ENCODE measurements at regions not wholly inside any gene's neighbourhood (a gene's known extent, or its start where the extent isn't known, plus 50 kb on each side); places are given as distances from the start of the nearest gene placed in this dataset.
"Not testable (repeated sequence)": the region's sequence is repeated elsewhere in the genome, so short reads cannot be mapped to it uniquely, and the experiment has no call there.

DNA sequence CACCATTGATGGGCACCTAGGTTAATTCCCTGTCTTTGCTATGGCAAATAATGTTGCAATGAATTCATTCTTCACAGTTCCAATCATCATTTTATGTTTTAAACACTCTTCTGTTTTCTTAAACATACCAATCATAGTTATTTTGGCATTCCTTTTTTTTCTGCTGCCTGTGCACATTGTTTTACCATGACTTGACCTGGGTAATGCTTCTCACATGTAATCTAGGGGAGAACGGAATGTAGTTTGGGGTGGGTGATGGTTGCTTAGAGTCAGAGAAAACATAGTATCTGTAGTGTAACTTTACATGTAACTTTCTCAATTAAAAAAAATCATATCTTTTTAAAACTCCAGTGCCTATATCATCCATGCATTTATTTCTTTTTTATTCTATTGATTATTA is 1945.3 kb upstream of the RAG2 start:
- no peak for DNase-seq

- no peak for DNase-seq
Measured at GRCh38 chr11:38538866-38539680, 1941.0 kb upstream of the RAG2 start.

- no peak for DNase-seq
Measured at GRCh38 chr11:38530226-38530625, 1932.2 kb upstream of the RAG2 start.

DNA sequence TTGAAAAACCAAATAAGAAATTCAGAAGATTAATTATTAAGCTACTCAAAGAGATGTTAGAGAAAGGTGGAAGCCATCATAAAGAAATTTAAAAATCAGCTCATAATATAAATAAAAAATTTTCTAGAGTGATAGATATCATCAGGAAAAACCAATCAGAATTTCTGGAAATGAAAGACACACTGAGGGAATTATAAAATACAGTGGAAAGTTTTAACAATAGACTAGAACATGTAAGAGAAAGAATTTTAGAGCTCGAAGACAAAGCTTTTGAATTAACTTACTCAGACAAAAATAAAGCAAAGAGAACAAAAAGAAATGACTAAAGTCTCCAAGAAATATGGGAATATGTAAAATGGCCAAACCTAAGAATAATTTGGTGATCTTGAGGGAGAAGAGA is 1926.9 kb upstream of the RAG2 start:
- no peak for DNase-seq

- DNase-seq = no peak
Measured at GRCh38 chr11:38517991-38518390, 1920.0 kb upstream of the RAG2 start.

DNA sequence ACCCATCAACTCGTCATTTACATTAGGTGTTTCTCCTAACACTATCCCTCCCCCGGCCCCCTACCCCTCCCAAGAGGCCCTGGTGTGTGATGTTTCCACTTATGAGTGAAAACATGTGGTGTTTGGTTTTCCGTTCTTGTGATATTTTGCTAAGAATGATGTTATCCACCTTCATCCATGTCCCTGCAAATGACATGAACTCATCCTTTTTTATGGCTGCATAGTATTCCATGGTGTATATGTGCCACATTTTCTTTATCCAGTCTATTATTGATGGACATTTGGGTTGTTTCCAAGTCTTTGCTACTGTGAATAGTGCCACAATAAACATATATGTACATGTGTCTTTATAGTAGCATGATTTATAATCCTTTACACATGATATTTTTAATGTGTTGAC is 1914.8 kb upstream of the RAG2 start:
- not testable (repeated sequence) for DNase-seq

GRCh38 chr11:38510041-38510440 is 1912.0 kb upstream of the RAG2 start:
- no peak for DNase-seq

DNA sequence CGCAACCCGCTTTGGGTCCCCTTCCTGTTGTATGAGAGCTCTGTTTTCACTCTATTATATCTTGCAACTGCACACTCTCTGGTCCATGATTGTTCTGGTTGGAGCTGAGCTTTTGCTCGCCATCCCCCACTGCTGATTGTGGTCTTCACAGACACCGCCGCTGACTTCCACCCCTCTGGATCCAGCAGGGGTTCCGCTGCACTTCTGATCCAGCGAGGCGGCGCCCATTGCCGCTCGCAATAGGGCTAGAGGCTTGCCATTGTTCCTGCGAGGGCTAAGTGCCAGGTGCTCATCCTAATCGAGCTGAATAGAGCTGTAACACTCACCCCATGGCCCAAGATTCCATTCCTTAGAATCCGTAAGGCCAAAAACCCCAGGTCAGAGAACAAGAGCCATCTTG is 1905.8 kb upstream of the RAG2 start:
- DNase-seq = no peak

DNA sequence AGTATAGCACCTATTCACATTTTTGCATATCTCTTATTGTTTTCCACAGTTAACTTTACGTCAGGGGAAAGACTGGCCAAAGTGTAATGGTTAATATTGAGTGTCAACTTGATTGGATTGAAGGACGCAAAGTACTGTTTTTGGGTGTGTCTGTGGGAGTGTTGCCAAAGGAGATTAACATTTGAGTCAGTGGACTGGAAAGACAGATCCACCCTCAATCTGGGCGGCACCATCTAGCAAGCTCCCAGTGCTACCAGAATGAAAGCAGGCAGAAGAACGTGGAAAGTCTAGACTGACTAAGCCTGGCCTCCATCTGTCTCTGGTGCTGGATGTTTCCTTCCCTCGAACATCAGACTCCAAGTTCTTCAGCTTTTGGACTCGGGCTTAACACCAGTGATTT is 1900.7 kb upstream of the RAG2 start:
- DNase-seq = no peak

DNA sequence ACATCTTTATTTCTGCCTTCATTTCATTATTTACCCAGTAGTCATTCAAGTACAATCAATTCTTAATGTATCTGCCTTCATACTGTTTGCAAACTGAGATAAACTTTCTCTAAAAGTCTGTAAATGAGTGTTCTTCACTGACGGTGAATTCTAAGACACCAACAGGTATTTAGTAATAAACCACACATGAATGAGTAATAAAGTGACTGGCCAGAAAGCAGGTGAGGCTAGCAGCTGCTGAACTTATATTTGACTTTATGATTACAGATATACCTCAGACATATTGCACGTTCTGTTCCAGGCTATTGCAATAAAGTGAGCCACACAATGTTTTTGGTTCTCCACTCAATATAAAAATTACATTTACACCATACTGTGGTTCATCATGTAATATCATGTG is 1894.0 kb upstream of the RAG2 start:
- DNase-seq = no peak

- DNase-seq = no peak
Measured at GRCh38 chr11:38481391-38481790, 1883.4 kb upstream of the RAG2 start.

DNA sequence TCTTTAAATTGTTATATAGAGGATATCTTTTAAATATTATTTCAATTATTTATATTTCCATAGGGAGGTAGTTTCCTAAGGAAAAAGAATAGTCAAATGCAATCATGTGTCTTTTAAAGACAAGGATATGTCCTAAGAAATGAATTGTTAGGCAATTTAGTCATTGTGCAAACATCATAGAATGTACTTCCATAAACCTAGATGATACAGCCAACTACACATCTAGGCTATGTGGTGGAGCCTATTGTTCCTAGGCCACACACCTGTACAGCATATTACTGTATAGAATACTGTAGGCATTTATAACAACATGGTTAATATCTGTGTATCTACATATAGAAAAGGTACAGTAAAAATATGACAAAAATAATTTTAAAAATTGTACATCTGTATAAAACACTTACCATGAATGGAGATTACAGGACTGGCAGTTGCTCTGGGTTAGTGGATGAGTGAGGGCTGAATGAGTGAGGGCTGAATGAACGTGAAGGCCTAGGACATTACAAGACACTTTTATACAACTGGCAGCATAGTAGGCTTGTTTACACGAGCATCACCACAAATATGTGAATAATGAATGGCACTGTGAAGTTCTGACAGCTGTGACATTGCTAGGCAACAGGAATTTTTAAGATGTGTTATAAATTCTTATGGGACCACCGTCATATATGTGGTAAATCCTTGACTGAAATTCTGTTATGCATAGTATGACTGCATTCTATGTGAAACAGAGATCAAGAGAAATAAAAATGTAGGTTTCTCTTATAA is 1879.0 kb upstream of the RAG2 start:
- no peak for DNase-seq

DNA sequence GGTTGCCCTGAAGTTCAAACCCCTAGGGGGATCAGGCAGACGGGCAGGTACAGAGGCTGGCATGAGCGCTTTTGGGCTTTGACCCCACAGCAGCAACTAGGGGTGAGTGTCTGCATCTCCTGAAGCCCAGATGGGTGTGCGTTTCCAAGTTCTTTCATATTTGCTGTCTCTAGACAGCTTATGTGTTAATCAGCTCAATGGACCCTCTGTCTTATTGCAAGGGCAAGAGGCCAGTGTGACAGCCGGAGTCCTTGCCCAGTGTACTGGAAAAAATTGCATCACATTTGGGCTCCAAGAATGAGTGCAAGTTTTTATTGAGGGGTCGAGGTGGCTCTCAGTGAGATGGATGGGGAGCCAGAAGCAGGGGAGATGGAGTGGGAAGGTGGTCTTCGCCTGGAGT is 1863.7 kb upstream of the RAG2 start:
- no peak for DNase-seq

GRCh38 chr11:38460896-38461295 is 1862.9 kb upstream of the RAG2 start:
- DNase-seq = peak; percentile 65

DNA sequence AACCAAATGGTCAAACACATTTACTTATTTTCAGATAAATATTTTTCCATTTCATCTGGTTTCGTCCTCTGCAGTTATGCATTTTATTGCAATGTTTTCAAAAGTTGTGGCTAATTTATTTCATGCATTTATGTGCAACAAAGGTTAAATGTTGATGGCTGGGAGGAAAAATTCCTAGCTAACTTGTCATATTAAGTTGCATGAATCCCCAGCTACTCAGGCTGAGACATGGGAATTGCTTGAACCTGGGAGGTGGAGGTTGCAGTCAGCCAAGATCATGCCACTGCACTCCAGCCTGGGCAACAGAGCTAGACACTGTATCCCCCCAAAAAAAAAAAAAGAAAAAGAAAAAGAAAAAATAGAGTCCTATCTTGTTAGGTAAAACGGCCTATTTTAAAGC is 1862.4 kb upstream of the RAG2 start:
- DNase-seq = no peak

DNA sequence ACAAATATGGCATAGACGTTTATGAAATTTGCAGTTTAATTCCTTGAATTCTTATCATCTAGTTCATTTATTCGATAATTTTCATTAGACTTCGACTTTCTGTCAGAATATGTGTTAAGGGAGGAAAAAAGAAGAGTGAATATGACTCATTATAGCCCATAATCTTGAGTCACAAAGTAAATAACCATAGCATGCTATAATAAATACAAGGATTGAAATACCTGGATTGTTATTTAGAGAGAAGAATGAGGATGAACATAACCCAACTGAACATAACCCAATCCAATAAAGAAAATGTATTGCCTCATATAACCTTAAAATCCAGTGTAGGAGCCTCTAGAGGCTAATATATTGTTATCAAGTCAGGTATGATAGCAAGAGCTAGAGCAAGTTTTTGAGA is 1858.3 kb upstream of the RAG2 start:
- no peak for DNase-seq

- DNase-seq = peak; percentile 2
Measured at GRCh38 chr11:38448284-38448683, 1850.2 kb upstream of the RAG2 start.

- no peak for DNase-seq
Measured at GRCh38 chr11:38446336-38446735, 1848.3 kb upstream of the RAG2 start.

GRCh38 chr11:38438091-38438490 is 1840.1 kb upstream of the RAG2 start:
- no peak for DNase-seq

DNA sequence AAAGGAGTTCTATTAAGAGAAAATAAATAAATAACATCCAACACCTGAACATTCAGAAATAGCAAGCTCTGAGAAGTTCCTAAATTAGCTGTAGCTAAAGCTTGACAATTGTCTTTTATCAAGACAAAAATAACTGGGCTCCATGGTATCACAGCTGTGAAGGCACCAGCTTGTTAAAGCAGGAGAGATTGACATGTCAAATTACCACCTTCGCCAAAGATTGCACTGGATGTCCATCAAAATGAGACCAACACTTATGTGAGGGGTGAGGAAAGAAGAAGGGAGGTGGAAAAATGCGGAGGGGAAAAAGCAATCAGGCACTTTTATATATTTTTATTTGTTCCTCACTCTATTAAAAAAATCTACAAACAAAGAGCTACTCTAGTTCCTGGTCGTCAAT is 1827.5 kb upstream of the RAG2 start:
- DNase-seq = no peak

GRCh38 chr11:38423042-38423441 is 1825.0 kb upstream of the RAG2 start:
- no peak for DNase-seq

DNA sequence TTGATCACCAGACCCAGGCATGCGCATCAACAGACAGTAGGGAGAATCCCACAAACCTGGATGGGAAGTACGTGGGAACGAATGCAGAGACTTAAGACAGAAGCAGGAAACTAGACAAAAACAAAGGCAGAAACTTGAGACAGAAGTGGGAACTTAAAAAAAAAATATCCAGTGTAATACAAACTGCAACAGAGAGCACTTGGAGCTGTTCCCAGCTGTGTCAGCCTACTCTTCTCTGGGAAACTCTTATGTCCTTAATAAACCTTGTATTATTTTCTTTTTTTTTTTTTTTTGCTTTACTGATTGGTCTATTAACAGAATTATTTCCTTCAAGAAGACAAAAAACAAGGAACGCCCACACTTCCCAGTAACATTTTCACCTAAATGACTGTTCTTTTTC is 1818.1 kb upstream of the RAG2 start:
- DNase-seq = no peak

GRCh38 chr11:38411149-38411548 is 1813.1 kb upstream of the RAG2 start:
- DNase-seq = no peak

DNA sequence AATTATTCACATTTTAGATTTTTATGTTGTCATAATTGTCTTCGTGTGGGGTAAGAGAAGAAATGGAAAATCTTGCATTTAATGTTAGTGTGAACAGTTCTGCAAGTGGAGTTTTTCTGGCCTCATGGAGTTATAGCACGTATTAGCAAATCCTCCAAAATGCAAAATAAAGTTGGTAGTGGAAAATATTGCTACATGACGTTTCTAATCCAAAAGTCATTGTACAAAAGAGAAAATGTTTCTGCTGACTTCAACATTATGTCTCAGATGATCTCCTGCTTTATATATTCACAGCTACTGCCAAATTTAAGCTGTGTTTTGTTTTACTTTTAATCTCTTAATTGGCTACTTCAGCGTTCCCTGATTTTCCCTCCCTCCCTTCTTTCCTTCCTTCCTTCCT is 1804.0 kb upstream of the RAG2 start:
- DNase-seq = no peak

- DNase-seq = no peak
Measured at GRCh38 chr11:38392176-38392575, 1794.1 kb upstream of the RAG2 start.
